ENCODE measurements at regions not wholly inside any gene's neighbourhood (a gene's known extent, or its start where the extent isn't known, plus 50 kb on each side); places are given as distances from the start of the nearest gene placed in this dataset.
"Not testable (repeated sequence)": the region's sequence is repeated elsewhere in the genome, so short reads cannot be mapped to it uniquely, and the experiment has no call there.

DNA sequence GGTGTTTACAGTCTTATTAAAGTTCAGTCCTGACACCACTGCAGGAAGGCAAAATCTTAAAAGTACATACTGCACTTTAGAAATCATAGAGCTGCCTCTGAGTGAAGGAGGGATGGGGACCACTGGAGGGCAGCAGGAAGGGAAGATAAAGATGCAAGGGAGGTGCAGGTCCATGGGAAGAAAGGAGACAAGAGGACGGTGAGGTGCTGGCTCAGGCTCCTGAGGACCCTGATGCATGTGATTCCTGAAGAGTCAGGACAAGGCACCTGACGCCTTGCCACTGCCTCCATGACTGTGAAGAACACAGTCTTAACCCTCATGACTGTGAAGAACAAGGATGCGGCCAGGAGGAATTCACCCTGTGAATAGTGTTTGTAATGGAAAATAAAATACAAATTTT lies 116.2 kb upstream of the NPAS2 start:
- DNase-seq = no peak

DNA sequence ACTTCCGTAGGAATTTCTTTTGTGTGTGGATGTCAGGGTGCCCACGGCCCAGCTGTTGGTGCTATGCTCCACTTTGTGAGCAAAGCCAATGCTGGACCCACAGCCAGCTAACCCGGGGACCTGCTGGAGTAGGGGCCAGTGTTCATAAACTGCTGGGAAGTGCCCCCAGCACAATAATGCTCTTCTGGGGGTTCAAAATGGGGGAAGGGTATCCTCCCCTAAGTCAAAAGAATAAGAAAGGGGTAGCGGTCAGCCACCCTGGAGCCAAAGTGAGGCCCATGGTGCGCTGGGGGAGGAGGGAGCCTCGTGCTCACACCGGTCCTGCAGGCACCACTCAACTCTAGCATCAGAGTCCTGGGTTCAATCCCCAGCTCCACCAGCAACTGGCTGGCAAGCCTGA lies 115.8 kb upstream of the NPAS2 start:
- DNase-seq = no peak

DNA sequence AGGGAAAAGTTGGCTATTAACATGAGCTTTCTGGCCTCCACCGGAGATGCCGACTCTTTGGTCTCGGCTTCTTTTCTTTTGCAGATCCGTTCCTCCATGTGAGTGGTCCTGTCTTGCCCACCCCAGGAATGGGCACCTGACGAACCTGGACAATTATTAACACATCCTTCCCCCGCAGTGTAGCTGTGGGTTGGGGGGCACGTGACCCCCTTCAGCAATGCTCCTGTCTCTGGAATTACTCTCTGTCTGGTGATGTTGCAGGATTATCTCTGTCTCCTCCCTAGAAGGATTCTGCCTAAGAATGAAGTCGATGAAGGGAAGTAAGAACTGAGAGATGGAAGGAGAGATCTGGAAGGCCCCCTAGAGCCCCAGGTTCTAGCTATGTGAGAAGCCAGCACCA lies 115.2 kb upstream of the NPAS2 start:
- DNase-seq = no peak

DNA sequence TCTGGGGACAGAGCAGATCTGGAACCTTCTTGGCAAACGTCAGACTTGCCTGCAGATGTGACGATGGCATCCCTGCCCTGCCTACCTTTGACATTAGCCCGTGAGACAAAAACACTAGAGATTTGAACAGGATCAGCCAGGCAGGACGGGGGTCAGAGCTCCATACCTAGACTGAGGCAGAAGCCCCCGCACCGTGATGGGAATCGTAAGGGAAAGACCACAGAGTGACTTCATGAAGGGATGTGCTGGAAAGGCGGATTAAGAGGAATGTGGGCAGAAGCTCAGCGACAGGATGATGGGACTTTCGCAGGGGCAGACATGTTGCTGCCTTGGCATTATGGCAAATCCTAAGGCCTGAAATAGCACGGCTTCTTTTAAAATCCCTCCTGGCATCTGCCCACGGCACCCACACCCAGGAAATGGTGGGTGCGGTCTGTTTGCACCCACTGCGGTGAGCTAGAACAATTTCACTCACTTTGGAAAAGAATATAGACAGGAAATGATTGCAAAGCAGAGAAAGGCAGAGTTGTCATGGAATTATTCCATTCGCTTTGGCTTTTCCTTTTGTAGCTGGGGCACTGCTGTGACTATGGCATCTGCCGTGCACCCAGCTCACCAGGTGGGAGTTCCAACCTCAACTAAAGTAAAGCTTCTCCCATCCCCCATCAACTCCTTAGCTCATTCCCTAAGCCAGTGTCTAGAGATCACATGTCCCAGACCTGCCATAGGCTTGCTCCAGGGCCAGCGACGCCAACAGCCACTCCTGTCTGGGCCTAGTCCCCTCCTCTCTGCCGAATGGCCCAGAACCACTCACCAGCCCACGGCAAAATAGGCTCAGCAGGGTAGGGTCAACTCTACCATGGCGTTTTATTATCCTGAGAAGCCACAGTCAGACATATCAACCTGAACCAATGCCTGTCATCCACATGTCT lies 112.7 kb upstream of the NPAS2 start:
- no peak for DNase-seq

DNA sequence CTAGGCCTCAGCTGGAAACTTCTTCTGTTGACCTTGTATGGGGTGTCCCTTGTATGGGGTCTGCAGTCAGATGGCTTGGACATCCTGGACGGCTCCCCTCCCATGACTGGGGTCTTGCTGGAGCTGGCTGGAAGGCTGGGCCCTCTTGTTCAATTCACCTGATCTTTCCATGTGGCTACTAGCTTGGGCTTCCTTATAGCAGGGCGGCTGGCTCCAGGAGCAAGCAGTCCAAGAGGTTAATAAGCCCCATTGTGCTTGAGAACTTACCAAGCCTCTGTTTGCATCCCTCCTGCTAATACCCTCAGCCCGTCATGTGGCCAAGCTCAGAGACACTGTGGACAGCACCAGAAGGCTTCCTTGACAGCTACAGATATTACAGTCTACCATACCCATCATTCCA lies 111.6 kb upstream of the NPAS2 start:
- no peak for DNase-seq

DNA sequence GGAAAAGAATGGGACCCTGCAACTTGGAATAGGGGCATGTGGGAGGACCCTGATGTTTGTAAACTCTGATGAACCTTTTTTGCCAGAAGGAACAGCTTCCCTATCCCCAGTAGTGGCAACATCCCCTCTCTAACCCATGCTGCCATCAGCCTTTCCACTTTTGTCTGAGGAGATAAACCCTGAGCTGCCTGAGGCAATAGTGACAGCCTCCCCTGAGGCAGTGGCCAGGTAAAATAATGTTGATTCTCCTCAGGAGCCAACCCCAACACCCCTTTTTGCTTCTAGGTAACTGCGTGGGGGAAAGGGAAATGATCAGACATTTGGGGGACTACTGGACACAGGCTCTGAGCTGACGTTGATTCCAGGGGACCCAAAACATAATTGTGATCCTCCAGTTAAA lies 106.8 kb upstream of the NPAS2 start:
- no peak for DNase-seq

DNA sequence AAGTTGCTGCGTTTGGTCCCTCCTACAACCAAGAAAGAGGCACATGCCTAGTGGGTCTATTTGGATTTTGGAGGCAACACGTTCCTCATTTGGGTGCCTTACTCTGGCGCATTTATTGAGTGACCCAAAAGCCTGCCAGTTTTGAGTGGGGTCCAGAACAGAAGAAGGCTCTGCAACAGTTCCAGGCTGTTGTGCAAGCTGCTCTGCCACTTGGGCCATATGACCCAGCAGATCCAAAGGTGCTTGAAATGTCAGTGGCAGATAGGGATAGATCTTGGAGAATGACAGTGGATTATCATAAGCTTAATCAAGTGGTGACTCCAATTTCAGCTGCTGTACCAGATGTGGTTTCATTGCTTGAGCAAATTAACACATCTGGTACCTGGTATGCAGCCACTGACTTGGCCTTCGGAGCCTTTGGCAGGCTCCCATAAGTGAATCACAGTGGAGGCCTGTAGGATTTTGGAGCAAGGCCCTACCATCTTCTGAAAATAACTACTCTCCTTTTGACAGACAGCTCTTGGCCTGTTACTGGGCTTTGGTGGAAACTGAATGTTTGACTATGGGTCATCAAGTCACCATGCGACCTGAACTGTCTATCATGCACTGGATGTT lies 105.4 kb upstream of the NPAS2 start:
- DNase-seq = not testable (repeated sequence)

DNA sequence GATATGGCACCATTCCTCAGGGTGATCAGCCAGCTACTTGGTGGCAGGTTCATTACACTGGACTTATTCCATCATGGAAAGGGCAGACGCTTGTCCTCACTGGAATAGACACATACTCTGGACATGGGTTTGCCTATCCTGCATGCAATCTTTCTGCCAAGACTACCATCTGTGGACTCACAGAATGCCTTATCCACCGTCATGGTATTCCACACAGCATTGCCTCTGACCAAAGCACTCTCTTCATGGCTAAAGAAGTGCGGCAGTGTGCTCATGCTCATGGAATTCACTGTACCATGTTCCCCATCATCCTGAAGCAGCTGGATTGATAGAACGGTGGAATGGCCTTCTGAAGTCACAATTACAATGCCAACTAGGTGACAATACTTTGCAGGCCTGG lies 104.1 kb upstream of the NPAS2 start:
- not testable (repeated sequence) for DNase-seq

DNA sequence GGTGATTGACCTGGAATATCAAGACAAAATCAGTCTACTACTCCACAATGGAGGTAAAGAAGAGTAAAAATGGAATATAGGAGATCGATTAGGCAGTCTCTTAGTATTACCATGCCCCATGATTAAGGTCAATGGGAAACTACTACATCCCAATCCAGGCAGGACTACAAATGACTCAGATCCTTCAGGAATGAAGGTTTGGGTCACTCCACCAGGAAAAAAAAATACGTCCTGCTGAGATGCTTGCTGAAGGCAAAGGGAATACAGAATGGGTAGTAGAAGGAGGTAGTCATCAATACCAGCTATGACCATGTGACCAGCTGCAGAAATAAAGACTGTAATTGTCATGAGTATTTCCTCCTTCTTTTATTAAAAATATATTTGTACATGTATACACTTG lies 103.4 kb upstream of the NPAS2 start:
- no peak for DNase-seq

DNA sequence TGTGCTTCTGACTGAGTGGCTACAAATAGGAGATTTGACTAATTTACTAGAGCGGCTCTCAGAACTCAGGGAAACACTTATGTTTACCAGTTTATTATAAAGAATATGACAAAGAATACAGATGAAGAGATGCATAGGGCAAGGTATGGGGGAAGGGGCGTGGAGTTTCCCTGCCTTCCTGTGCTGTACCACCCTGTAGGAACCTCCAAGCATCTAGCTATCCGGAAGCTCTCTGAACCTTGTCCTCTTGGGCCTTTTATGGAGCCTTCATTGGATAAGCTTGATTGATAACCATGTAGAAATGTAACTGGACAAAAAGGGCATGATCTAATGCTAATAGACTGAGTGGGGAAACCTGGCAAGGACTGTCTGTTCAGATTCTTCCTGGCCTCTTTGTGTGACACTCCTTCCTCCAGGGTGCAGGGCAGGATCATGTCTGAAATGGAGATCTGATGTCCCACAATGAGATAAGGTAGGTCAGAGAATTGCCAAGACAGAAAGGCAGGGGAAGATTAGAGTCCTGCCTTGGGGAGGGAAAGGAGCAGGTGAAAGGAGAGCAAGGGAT lies 101.8 kb upstream of the NPAS2 start:
- no peak for DNase-seq

DNA sequence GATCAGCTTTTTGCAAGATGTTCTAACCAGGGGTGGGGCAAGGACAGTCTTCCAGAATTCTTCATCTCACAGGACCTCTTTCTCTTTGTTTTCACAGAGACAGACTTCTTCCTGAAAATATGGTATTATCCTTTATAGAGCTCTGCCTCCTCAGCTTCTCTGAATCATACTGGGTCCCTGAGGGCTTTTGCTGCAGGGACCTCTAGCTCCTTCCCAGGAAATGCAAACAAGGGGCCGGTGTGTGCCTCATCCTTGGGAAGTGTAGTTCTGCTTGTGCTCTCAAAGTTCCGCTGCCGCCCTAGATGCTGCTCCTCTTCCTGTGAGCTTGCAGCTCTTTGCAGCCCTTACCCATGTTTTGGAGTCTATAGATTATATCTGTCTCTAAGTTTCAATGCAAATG lies 99.5 kb upstream of the NPAS2 start:
- no peak for DNase-seq

DNA sequence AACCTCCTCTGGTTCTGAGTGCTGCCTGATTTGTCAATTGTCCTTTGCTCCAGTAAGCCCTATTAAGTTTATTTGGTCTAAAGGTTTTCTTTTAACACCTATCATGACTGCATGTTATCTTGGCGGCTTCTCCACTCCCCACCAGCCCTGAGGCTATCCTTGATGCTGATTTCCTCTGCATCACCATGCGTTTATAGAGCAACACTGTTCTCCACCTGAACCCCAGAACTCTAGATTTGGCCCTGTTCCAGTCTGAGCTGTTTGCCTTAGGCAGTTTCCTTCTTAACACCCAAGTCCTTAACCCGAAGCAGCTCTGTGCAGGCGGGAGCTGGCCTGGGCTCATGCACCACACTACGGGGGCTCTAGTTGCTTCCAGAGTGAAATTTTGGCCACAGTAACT lies 98.2 kb upstream of the NPAS2 start:
- DNase-seq = no peak

DNA sequence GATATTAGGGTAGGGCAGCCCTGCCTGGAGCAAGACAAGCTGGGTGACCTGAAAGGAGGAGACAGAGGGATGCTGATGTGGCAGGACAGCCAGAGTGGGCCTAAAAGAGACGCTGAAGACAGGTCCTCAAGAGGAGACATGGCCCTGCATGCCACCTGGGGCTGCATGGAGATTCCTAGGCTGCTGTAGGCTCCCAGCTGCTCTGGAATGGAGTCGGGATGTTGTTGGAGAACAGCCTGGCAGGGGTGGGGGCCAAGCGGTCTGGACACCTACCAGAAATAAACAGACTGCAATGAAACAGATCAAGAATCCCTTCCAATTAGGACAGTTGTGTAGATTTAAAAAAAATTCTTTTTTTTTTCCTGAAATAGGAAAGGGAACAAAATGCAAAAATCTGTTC lies 97.8 kb upstream of the NPAS2 start:
- DNase-seq = no peak

DNA sequence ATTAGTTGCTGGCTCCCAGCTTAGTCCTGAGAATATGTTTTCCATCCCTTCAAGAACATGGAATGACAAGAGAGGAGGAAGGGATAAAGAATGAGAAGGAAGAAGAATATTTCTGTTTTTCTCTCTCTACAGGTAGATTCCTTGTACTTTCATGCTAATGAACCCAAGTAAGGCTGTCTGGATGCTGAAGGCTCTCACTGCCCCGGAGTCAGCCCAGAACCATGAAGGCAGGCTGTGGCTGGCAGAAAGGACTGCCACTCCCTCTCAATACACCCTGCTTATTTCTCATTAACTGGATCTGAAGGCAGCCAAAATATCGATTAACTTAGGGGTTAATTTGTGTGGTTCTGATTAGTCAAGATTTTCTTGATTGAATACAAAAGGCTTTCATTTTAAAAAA lies 93.1 kb upstream of the NPAS2 start:
- DNase-seq = no peak

DNA sequence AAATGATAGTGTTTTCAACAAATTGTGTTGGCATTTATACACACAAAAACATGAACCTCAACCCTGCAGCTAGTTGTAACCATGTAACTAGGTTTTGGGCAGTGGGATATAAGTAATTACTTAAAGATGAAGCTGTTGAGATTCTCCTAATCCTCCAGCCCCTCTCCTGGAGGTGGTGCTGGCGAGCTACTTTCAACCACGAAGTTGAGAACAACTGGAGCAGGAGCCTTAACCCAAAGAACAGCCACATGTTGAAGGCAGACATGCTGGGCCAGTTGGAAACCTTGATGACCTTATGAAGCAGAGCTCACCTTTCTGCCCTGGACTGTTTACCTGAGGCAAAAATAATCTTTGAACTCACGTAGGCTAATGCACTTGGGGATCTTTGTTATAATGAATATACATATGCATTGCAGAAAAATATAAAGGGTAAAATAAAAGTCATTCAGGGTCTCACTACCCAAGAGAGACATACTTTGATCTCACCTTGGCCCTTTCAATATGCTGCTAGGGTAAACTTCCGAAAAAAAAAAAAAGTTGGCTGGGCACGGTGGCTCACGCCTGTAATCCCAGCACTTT lies 89.6 kb upstream of the NPAS2 start:
- peak; percentile 76 to 83 (median 81) for DNase-seq

DNA sequence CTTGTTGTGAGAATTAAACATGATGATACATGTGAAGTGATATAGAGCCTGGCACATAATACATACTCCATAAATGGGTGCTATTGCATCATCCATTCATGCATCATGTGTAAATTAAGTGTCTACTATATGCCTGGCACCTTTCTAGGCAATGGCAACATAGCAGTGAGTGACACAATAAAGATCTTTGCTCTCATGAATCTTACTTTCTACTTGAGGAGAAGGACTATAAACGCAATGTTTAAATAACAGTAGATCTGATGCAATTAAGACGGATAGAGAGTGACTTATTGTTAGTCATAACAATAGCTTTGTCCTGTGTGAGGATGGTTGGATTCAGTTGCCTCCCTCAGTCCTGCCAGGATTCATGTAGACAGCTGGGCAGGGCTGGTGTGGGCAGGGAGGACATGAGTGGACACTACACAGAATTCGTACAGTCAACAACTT lies 88.4 kb upstream of the NPAS2 start:
- peak in 1 of 3 donors; percentile 28 for DNase-seq

DNA sequence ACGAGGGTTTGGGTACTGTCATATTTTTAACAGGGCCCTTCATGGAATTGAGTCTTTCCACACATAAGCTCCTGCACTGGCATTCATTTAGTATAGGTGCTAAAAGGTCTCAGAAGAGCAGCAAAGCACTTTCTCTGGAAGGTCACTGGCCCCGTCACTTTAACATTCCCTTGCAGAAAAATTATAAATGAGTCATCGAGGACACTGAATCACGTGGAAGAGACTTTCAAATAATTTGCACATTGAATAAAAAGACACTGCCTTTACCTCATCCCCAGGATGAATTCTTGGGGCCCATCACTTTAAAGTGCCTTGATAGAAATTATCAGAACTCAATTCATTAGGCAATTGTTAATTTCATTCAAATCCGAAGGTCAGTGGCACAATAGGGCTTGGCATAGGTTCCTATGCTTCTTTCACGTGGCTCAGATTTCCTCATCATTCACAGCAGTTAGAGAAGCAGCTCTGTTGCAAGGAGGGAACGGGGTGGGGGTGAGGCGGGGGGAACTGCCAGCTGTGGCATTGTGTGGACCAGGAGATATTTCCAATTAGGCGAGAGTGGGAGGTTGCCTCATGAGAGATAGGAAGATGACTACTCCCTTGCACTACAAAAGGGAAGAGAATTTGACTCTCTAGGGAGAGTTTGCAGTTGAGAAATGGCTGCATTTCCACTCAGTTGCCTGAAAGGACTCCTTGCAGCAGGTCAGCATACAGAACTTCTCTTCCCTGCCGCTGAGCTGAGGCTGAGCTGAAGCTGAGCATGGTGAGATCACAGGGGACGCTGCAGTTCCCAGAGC lies 86.3 kb upstream of the NPAS2 start:
- peak; percentile 92 to 95 (median 94) for DNase-seq

DNA sequence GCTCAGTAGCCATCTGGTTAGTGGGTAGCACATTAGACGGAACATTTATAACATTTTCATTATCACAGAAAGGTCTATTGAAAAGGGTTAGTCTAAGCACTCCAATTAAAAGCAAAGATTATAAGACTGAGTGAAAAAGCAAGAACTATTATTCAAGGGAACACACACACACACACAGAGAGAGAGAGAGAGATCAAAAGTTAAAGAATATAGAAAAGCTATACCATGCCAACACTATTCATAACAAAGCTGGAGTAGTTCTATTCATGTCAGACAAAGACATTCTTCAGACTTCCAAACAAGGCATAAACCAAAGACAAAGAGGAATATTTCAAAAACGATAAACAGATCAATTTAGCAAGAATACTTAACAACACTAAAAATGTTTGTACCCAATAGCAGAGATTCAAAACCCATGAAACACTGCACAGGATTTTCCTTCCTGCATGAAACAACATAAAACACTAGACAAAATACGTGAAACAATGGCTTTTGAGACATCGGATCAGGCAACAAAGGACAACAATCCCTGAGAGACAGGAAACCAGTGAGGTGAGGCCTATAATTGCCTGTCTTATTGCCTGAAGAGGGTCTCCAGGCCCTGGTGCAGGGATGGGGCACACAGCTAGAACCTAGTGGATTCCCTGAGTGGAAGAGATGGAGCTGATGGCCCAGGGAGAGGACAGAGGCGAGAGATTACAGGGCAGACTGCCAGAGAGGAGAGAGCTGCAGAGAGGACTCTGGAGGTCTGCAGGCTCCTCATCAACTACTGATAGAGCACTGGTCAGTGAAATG lies 83.6 kb upstream of the NPAS2 start:
- no peak for DNase-seq

DNA sequence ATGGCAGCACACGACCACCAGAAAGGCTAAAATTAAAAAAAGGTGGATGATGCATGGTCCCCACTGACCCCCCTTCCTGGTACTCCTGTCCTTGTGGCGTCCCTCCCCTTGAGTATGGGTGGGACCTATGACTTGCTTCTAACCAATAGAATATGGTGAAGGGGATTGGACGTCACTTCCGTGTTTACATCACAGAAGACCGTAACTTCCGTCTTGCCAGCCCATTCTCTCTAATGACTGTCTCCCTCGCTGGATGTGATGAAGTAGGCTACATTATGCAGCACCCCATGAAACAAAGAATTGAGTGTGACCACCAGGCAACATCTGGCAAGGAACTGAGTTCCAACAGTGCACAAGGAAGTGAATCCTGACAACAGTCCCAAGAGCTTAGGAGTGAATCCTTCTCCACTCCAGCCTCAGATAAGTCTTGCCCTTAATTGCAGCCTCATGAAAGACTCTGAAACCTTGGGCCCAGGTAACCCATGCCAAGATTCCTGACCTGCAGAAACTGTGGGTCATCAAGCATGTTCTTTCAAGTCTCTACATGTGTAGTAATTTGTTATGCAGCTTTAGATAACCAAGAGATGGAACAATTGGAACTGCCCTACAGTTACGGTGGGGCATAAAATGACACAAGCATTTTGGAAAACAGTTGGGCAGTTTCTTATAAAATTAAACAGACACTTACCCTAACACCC lies 80.1 kb upstream of the NPAS2 start:
- no peak for DNase-seq

DNA sequence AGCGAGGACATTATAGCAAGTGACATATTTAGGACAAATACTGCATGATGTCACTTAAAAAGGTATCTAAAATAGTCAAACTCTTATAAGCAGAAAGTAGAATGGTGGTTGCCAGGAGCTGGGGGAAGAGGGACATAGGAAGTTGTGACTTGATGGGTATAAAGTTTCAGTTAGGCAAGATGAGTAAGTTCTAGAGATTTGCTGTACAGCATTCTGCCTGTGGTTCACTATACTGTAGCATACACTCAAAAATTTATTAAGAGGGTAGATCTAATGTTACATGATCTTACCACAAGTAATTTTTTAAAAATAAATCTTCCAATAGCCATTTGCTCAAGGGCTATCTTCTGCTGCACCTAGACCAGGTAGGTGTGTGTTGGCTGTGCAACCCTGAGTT lies 78.1 kb upstream of the NPAS2 start:
- no peak for DNase-seq
